Adrenal gland (tissue), 9 donors: ENCODE measurements at regions not wholly inside any gene's neighbourhood (a gene's known extent, or its start where the extent isn't known, plus 50 kb on each side); places are given as distances from the start of the nearest gene placed in this dataset.

ENCODE experiments used
- DNase-seq, 7 donors: peaks; one replicate each; pipeline ENCODE4 v3.0.0-alpha.2; 2019 to 2020
- H3K27ac ChIP-seq, 5 donors: fragments of 200-600 bp; sonication (generic) in 4 of 5; 1 replicate in 3 of 5; 2 replicates in 2 of 5; pipeline versions ENCODE4 v1.5.1 to v1.8.0; 2016 to 2020; ENCODE audit warnings: mild to moderate bottlenecking in 1 of 5
- H3K27me3 ChIP-seq: fragments of 200-600 bp; 2 replicates; pipeline ENCODE4 v1.8.0; 2021
- H3K36me3 ChIP-seq, 2 donors: fragments of 200-600 bp; replicated peaks in 1 of 2; 1 replicate in 1 of 2; 2 replicates in 1 of 2; pipeline versions ENCODE4 v1.5.1 to v1.8.0; 2018 to 2022
- H3K4me1 ChIP-seq, 2 donors: fragments of 200-600 bp; replicated peaks in 1 of 2; 1 replicate in 1 of 2; 2 replicates in 1 of 2; pipeline versions ENCODE4 v1.5.1 to v1.8.0; 2018 to 2021
- H3K4me3 ChIP-seq, 4 donors: fragments of 200-600 bp; sonication (generic) in 3 of 4; one replicate each; pipeline ENCODE4 v1.5.1; 2016 to 2018
- H3K9me3 ChIP-seq, 3 donors: fragments of 200-600 bp; sonication (generic) in 1 of 3; replicated peaks in 1 of 3; 1 replicate in 2 of 3; 2 replicates in 1 of 3; pipeline versions ENCODE4 v1.5.1 to v1.8.0; 2016 to 2021
- CTCF ChIP-seq, 6 experiments: fragments of 450-650 bp in 4 of 6; fragments of 200-600 bp in 2 of 6; sonication (generic) in 1 of 6; IDR thresholded peaks; 1 replicate in 5 of 6; 2 replicates in 1 of 6; pipeline versions ENCODE4 v1.5.1 to v1.8.0; 2016 to 2021; ENCODE audit warnings: antibody characterized with exemption in 6 of 6, mild to moderate bottlenecking in 2 of 6, moderate library complexity in 1 of 6
- POLR2A ChIP-seq, 2 donors: fragments of 450-650 bp; IDR thresholded peaks; one replicate each; pipeline ENCODE4 v1.6.1; 2017; ENCODE audit warnings: antibody characterized with exemption in 2 of 2, mild to moderate bottlenecking in 2 of 2, moderate library complexity in 1 of 2
- WGBS, 4 donors: extraction: QIAGEN DNeasy Blood & Tissue Kit in 2 of 4; methylation state at CpG; one replicate each; pipeline versions ENCODE4 v1.1.5 to v1.1.7; 2013 to 2017; 5-methylcytosine and 5-hydroxymethylcytosine counted together
- intact Hi-C, 2 donors: fragments of 100-400 bp; cut with DNase I; formaldehyde crosslinking; loops; one replicate each; pipeline versions ENCODE4 v1.14.1 to v1.15.0; 2022 to 2023
- donor health status: healthy with polysubstance abuse.
- donor health status: Bipolar disorder and iron deficiency.
- donor health status: DM: yes; HTN: yes; CAD: no.
- donor health status: DM: no; HTN: no; CAD: no.
- donor health status: DM: no; HTN: no; CAD: no.

GRCh38 chr10:133003188-133003587 lies 60.8 kb upstream of the CFAP46 start:
- Histone ChIP-seq H3K27me3 (no peaks in the 10 kb centered on the region), H3K36me3 (no peaks in the 10 kb centered on the region), H3K9me3 (no peaks in the 10 kb centered on the region), H3K27ac (no peak overlapping the region), H3K4me3 (no peak overlapping the region), H3K4me1 (no peaks in the 10 kb centered on the region)
- intact Hi-C loops: no loop called here
- 64 to 93% (median 77%) methylated on average over 3 of the region's 3 CpGs for WGBS, 4 donors
- DNase-seq: no peak
- TF ChIP-seq CTCF (IDR thresholded peaks at IDR 0.05): no peak
- no peak for TF ChIP-seq POLR2A (IDR thresholded peaks at IDR 0.05)

- 54 to 78% (median 64%) methylated on average over 2 of the region's 2 CpGs for WGBS, 4 donors
- Histone ChIP-seq H3K4me3 (no peak overlapping the region), H3K27me3 (no peaks in the 10 kb centered on the region), H3K4me1 (no peaks in the 10 kb centered on the region), H3K27ac (no peak overlapping the region), H3K36me3 (no peaks in the 10 kb centered on the region), H3K9me3 (no peaks in the 10 kb centered on the region)
- TF ChIP-seq POLR2A (IDR thresholded peaks at IDR 0.05): no peak
- no peak for TF ChIP-seq CTCF (IDR thresholded peaks at IDR 0.05)
- no peak for DNase-seq
- intact Hi-C loops: no loop called here
These were observed 60.3 kb upstream of the CFAP46 start for GRCh38 chr10:133002685-133003084.

GRCh38 chr10:133001114-133001513 lies 58.7 kb upstream of the CFAP46 start:
- Histone ChIP-seq H3K36me3 (no peaks in the 10 kb centered on the region), H3K27me3 (no peaks in the 10 kb centered on the region), H3K4me3 (no peak overlapping the region), H3K4me1 (no peaks in the 10 kb centered on the region), H3K9me3 (no peaks in the 10 kb centered on the region), H3K27ac (no peak overlapping the region)
- 82 to 94% (median 87%) methylated on average over 8 to 12 of the region's 12 CpGs for WGBS, 4 donors
- intact Hi-C loops: no loop called here
- no peak for TF ChIP-seq CTCF (IDR thresholded peaks at IDR 0.05)
- TF ChIP-seq POLR2A (IDR thresholded peaks at IDR 0.05): no peak
- peak in 1 of 7 donors; percentile 62 for DNase-seq

GRCh38 chr10:133000648-133001047 lies 58.3 kb upstream of the CFAP46 start:
- no peaks in the 10 kb centered on the region for H3K9me3 ChIP-seq
- no peak overlapping the region for H3K27ac ChIP-seq
- intact Hi-C loops: no loop called here
- TF ChIP-seq CTCF (IDR thresholded peaks at IDR 0.05) (no peak), POLR2A (IDR thresholded peaks at IDR 0.05) (no peak)
- DNase-seq: no peak
- H3K4me3 ChIP-seq: no peak overlapping the region
- WGBS, 4 donors: 72 to 84% (median 81%) methylated on average over 5 to 9 of the region's 9 CpGs
- H3K36me3 ChIP-seq: no peaks in the 10 kb centered on the region
- no peaks in the 10 kb centered on the region for H3K4me1 ChIP-seq
- H3K27me3 ChIP-seq: no peaks in the 10 kb centered on the region
